HUES64 (cell line): ENCODE measurements at regions not wholly inside any gene's neighbourhood (a gene's known extent, or its start where the extent isn't known, plus 50 kb on each side); places are given as distances from the start of the nearest gene placed in this dataset.
"Not testable (repeated sequence)": the region's sequence is repeated elsewhere in the genome, so short reads cannot be mapped to it uniquely, and the experiment has no call there.

Experiments used
- H3K27ac ChIP-seq: 2 replicates; pipeline ENCODE4 v1.7.0; 2013; ENCODE audit warnings: low read depth, low read length, inconsistent platforms
- H3K27me3 ChIP-seq: 2 replicates; pipeline ENCODE4 v1.6.1; 2013; ENCODE audit warnings: mild to moderate bottlenecking, low read length; ENCODE audit not compliant: insufficient read depth
- H3K36me3 ChIP-seq: 2 replicates; pipeline ENCODE4 v1.6.1; 2013; ENCODE audit warnings: mild to moderate bottlenecking, low read length; ENCODE audit not compliant: insufficient read depth
- H3K4me1 ChIP-seq: 2 replicates; pipeline ENCODE4 v1.6.1; 2013; ENCODE audit warnings: mild to moderate bottlenecking, low read length, moderate library complexity; ENCODE audit not compliant: insufficient read depth
- H3K4me3 ChIP-seq: 2 replicates; pipeline ENCODE4 v1.5.1; 2013; ENCODE audit warnings: mild to moderate bottlenecking, low read length, moderate library complexity
- H3K9ac ChIP-seq: 2 replicates; pipeline ENCODE4 v1.6.1; 2013; ENCODE audit warnings: mild to moderate bottlenecking, low read depth, low read length
- H3K9me3 ChIP-seq: 2 replicates; pipeline ENCODE4 v1.6.1; 2013; ENCODE audit warnings: low read depth, low read length; ENCODE audit not compliant: insufficient read depth
- WGBS: fragments of 150-250, 120-280 bp; methylation state at CpG from one replicate; pipeline ENCODE4 v1.1.7; 2013; ENCODE audit warnings: missing lambda C conversion rate; 5-methylcytosine and 5-hydroxymethylcytosine counted together

DNA sequence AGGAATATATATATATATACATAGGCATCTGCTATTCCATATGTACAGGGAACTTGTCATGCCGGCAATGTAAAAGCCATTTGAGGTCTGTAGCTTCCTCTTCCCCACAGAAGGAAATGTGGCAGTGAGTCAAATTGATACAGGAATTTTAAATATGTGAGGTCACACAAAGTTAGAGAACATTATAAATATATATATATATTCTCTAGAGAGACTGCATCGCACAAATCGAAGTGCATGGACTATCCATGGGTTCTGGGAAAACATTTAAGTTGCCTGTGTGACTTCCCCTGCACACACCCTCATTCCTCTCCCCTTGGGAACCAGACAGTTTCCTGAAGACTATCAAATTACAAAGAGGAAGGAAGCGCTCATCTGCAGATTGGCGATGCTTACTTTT, 100.9 kb upstream of the CCDC91 start:
- Histone ChIP-seq H3K4me1 (peaks cover 27% of the 10 kb centered on the region), H3K4me3 (peak overlapping the region; percentile 27; the same call in 1 of the 2 replicates), H3K27me3 (no peaks in the 10 kb centered on the region), H3K9ac (no peak overlapping the region), H3K9me3 (no peaks in the 10 kb centered on the region), H3K27ac (no peak overlapping the region), H3K36me3 (no peaks in the 10 kb centered on the region)
- 49% methylated on average over 4 of the region's 5 CpGs for WGBS

DNA sequence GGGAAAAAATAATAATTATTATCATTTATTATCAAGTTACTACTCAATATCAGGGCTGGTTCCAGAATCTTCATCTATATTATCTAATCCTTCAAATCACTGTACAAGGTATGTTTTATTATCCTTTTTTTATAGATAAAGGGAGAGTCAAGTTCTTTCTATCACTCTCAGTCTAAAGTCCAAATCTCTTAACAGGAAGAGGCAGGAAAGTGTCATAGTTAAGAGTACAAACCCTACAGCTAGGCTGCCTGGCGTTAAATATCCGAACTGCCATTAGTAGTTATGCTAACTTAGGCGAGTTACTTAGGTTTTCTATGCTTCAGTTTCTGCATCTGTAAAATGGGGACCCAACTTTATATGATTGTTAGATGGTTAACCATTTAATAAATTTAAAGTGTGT, 99.4 kb upstream of the CCDC91 start:
- 90% methylated on average over 3 of the region's 3 CpGs for WGBS
- Histone ChIP-seq H3K27me3 (no peaks in the 10 kb centered on the region), H3K4me3 (no peak overlapping the region), H3K4me1 (peaks cover 27% of the 10 kb centered on the region), H3K9ac (no peak overlapping the region), H3K9me3 (no peaks in the 10 kb centered on the region), H3K27ac (no peak overlapping the region), H3K36me3 (no peaks in the 10 kb centered on the region)

DNA sequence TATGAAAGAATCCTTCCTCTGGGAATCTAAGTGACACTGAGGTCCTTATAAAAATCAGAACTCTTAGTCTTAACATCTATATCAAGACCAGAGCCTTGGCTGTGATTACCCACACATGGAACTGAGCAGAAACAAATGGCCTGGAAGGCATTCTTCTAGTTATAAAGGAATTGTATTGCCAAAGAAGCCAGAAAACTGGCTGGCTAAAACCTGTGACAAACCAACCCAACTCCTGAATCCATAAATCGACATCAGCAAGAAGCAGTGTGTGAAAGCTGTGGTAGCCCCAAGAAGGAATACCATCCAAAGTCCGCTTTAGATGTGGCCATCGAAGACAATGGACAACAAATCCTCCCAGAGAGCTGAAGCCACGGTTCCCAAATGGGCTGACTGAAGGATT, 97.9 kb upstream of the CCDC91 start:
- H3K4me1 ChIP-seq: peaks cover 27% of the 10 kb centered on the region
- no peak overlapping the region for H3K4me3 ChIP-seq
- 90% methylated on average over 4 of the region's 4 CpGs for WGBS
- no peaks in the 10 kb centered on the region for H3K36me3 ChIP-seq
- no peaks in the 10 kb centered on the region for H3K9me3 ChIP-seq
- H3K9ac ChIP-seq: no peak overlapping the region
- H3K27ac ChIP-seq: no peak overlapping the region
- H3K27me3 ChIP-seq: no peaks in the 10 kb centered on the region

DNA sequence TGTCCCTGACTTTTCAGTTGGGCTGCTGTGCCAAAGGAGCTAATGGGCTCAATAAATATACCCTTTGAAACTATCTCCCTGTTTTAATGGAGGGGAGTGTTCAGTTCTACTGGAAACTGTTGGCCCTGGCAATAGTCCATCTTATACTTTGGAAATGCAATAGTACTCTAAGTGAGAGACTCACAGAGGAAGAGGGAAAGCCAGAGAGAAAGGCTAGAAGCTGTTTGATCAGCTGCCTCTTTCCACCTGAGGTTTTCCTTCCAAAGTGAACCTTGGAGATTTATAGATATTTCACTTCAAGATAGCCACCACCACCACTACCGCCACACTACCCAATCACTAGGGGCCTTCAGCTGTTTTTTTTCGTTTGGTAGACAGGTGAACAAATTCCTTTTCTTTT, 93.6 kb upstream of the CCDC91 start:
- Histone ChIP-seq H3K9ac (no peak overlapping the region), H3K9me3 (no peaks in the 10 kb centered on the region), H3K36me3 (no peaks in the 10 kb centered on the region), H3K27me3 (no peaks in the 10 kb centered on the region), H3K27ac (no peak overlapping the region), H3K4me1 (no peaks in the 10 kb centered on the region), H3K4me3 (no peak overlapping the region)
- WGBS: 96% methylated on average over 2 of the region's 2 CpGs

DNA sequence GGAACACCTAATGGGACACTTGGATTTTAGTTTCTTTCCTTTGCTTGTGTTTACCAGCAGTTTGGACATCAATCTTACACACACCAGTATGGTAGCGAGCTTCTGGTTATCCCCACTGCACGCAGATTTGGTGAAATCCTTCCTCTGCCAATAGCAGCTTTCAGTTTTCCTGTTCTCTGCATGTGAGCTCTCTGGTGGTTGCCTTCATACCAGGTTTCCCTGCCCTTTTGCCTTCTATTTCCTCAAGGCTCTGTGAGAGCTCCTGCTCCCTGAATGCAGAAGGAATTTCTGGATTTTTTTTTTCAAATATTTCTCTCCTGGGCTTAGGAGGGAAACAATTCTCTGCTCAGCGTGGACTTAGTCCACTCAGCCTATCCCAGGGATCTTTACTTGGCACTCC, 93.0 kb upstream of the CCDC91 start:
- Histone ChIP-seq H3K36me3 (no peaks in the 10 kb centered on the region), H3K27me3 (no peaks in the 10 kb centered on the region), H3K4me3 (no peak overlapping the region), H3K9ac (no peak overlapping the region), H3K9me3 (no peaks in the 10 kb centered on the region), H3K4me1 (no peaks in the 10 kb centered on the region), H3K27ac (no peak overlapping the region)
- WGBS: 86% methylated on average over 3 of the region's 3 CpGs

DNA sequence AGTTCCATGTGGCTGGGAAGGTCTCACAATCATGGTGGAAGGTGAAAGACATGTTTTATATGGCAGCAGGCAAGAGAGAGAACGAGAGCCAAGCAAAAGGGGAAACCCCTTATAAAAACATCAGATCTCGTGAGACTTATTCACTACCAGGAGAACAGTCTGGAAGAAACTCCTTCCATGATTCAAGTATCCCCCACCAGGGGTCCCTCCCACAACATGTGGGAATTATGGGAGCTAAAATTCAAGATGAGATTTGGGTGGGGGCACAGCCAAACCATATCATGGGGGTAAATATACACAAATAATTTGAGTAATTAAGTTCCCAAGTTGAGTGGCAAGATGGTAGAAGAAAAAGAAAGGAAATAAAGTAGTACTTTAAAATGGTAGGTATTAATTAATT, 91.0 kb upstream of the CCDC91 start:
- not testable (repeated sequence) for H3K27me3 ChIP-seq, H3K27ac ChIP-seq, H3K9me3 ChIP-seq, H3K4me1 ChIP-seq, H3K36me3 ChIP-seq, H3K9ac ChIP-seq, H3K4me3 ChIP-seq
- WGBS: no CpG with 5 or more reads among the region's 2 CpGs

GRCh38 chr12:28099871-28100270, 90.4 kb upstream of the CCDC91 start:
- Histone ChIP-seq H3K9me3 (no peaks in the 10 kb centered on the region), H3K27ac (no peak overlapping the region), H3K4me1 (no peaks in the 10 kb centered on the region), H3K4me3 (no peak overlapping the region), H3K9ac (no peak overlapping the region), H3K36me3 (no peaks in the 10 kb centered on the region), H3K27me3 (no peaks in the 10 kb centered on the region)
- WGBS: 100% methylated on average over 1 of the region's 2 CpGs

DNA sequence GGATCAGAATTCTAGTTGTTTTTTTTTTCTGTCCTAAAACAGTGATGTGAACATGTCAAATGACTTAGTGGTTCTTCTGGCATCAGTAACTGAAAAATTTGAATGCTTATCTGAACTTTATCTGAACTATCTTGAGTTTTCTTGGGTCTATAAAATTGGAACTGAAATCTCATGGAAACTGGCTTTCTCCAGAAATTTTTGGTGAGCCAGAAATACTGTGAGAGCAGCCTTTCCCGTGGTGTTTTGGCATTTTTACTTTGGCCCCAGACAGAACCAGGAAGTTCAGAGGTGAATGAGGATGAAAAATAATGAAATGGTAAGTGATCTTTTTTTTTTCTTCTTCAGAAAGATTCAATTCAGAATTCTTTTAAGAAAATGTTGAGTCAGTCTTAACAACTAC, 89.5 kb upstream of the CCDC91 start:
- Histone ChIP-seq H3K27me3 (no peaks in the 10 kb centered on the region), H3K4me1 (no peaks in the 10 kb centered on the region), H3K9ac (no peak overlapping the region), H3K9me3 (no peaks in the 10 kb centered on the region), H3K36me3 (no peaks in the 10 kb centered on the region), H3K27ac (no peak overlapping the region), H3K4me3 (no peak overlapping the region)
- 88% methylated on average over 1 of the region's 1 CpG for WGBS

DNA sequence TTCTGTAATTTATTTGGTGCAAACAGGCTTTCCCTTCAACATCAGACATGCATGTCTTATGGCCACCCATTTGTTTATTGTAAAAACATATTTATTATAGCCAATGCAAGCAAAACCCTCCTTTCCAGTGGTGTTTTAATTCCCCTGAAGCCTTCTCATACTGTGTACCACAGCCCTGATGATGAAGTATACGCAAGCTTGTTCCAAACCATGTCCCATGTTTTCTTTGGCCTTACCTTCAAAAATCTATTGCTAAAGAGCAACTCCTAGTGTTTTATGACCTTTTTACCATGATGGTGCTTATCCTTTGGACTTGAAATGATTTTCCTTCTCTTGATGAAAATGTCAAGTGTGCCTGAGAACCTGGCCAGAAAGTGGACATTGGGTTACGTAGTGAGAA, 85.9 kb upstream of the CCDC91 start:
- no peaks in the 10 kb centered on the region for H3K4me1 ChIP-seq
- WGBS: 93% methylated on average over 2 of the region's 2 CpGs

GRCh38 chr12:28104903-28105864, 85.1 kb upstream of the CCDC91 start:
- Histone ChIP-seq H3K4me1 (no peaks in the 10 kb centered on the region), H3K27ac (no peak overlapping the region), H3K4me3 (no peak overlapping the region), H3K27me3 (no peaks in the 10 kb centered on the region), H3K9ac (no peak overlapping the region), H3K9me3 (no peaks in the 10 kb centered on the region), H3K36me3 (no peaks in the 10 kb centered on the region)
- 97% methylated on average over 3 of the region's 3 CpGs for WGBS

More for the DNA sequence above, 85.9 kb upstream of the CCDC91 start:
- Histone ChIP-seq H3K9ac (no peak overlapping the region), H3K4me3 (no peak overlapping the region), H3K9me3 (no peaks in the 10 kb centered on the region), H3K27ac (no peak overlapping the region), H3K36me3 (no peaks in the 10 kb centered on the region), H3K27me3 (no peaks in the 10 kb centered on the region)

DNA sequence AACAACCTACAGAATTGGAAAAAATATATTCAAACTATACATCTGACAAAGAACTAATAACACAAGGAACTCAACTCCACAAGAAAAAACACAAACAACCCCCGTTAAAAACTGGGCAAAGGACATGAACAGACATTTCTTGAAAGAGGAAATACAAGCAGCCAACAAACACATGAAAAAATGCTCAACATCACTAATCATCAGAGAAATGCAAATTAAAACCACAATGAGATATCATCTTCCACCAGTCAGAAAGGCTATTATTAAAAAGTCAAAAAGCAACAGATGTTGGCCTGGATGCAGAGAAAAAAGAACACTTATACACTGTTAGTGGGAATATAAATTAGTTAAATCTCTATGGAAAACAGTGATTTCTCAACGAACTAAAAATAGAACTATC, 82.6 kb upstream of the CCDC91 start:
- Histone ChIP-seq H3K4me3 (no peak overlapping the region), H3K4me1 (no peaks in the 10 kb centered on the region), H3K27me3 (no peaks in the 10 kb centered on the region), H3K36me3 (no peaks in the 10 kb centered on the region), H3K9me3 (no peaks in the 10 kb centered on the region), H3K9ac (no peak overlapping the region), H3K27ac (no peak overlapping the region)
- WGBS: 92% methylated on average over 2 of the region's 2 CpGs
